ENCODE measurements at regions not wholly inside any gene's neighbourhood (a gene's known extent, or its start where the extent isn't known, plus 50 kb on each side); places are given as distances from the start of the nearest gene placed in this dataset.
"Not testable (repeated sequence)": the region's sequence is repeated elsewhere in the genome, so short reads cannot be mapped to it uniquely, and the experiment has no call there.

- H3K4me3 ChIP-seq (ENCODE audit: low read depth, low read length): no peak overlapping the region
Observed at GRCh38 chr3:21979706-21980105, 228.7 kb upstream of the ZNF385D start.

- H3K4me3 ChIP-seq (ENCODE audit: low read depth, low read length): no peak overlapping the region
Observed at GRCh38 chr3:21989341-21990042, 238.5 kb upstream of the ZNF385D start.

- H3K4me3 ChIP-seq (ENCODE audit: low read depth, low read length): no peak overlapping the region
Observed at GRCh38 chr3:21991061-21991460, 240.1 kb upstream of the ZNF385D start.

GRCh38 chr3:21995079-21995607 lies 244.1 kb upstream of the ZNF385D start:
- no peak overlapping the region for H3K4me3 ChIP-seq (ENCODE audit: low read depth, low read length)

DNA sequence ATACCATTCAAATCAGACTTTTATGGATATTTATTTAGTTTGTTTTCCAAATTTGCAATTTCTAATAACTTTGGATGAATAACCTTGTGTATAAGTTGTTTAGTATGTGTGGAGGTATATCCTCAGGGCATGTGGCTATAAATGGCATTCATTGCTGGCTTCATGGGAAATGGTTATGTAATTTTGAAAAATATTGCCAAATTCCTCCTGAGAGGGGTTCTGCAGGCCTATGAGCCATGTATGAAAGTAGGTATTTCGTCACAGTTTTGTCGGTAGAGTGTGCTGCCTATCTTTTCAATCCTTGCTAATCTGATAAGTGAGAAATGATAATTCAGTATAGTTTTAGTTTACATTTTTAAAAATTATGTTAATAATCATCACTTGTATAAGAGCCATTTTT lies 256.4 kb upstream of the ZNF385D start:
- no peak overlapping the region for H3K4me3 ChIP-seq (ENCODE audit: low read depth, low read length)

DNA sequence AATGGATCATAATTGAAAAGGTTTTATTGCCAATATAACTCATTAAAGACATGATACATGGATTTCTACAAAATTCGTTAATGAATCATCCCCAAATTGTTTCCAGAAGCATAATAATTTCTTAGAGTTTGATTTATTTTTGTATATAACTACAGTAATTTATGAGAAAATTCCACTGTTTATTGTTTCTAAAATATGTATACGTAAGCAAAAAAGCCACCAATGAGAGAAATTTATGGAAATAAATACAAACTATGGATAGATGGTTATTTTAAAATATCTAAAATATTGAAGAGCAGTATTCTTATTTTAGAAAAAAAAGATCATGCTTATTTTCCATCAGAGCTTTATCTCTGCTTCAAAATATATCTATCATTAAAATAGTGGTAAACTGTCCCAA lies 260.0 kb upstream of the ZNF385D start:
- H3K4me3 ChIP-seq (ENCODE audit: low read depth, low read length): no peak overlapping the region

DNA sequence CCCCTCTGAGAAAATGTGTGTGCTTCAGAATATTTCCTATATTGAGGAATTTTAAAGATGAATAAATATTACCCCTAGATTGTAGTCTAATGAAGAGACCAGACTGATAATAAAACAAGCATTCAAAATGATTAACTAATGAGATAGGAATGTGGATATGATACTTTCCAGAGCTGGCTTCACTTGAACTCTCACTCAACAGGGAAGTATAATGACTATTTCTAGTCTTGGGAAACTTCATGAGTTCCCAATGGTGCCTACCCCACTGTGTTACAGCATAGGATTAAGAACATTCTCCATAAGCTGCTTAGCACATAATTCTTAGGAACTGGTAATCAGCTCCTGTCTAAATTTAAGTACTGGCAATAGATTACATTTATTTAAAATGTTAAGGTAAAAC lies 261.5 kb upstream of the ZNF385D start:
- H3K4me3 ChIP-seq (ENCODE audit: low read depth, low read length): no peak overlapping the region

DNA sequence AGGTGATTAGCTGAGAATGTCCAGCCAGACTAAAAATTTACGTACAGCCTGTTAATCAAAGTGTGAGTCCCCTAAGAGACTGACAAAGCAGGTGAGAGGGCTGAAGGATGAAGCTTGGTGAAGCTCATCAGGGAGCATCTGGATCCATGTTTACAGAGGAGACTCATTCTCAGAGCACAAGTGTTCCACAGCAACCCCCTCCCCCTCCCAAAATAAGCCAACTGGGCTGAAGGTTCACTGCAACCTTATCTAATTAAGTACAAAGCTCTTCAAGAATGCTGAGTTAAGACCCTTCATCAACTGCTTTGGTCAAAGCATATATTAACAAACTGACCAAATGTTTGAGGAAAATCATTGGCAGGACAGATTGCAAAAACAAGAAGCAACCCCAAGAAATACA lies 262.6 kb upstream of the ZNF385D start:
- no peak overlapping the region for H3K4me3 ChIP-seq (ENCODE audit: low read depth, low read length)

- H3K4me3 ChIP-seq (ENCODE audit: low read depth, low read length): no peak overlapping the region
Observed at GRCh38 chr3:22016197-22016596, 265.2 kb upstream of the ZNF385D start.

DNA sequence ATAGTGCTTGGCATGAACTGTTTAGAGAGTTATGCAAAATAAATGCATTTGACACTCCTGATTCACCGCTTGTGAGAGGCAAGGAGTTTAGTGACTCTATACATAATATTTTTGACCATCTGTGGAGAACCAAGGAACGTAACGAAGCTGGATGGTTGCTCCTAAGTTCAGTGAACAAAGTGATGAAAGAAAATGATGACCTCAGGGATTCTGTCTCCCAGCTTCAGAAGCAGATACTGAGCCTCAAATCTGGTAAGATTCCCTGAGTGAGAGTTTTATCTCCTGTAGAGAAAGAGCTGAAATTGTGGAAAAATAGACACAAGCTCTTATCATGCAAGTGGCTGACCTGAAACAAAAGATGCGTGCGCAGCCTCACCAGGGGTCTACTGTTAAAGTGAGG lies 273.6 kb upstream of the ZNF385D start:
- not testable (repeated sequence) for H3K4me3 ChIP-seq (ENCODE audit: low read depth, low read length)

DNA sequence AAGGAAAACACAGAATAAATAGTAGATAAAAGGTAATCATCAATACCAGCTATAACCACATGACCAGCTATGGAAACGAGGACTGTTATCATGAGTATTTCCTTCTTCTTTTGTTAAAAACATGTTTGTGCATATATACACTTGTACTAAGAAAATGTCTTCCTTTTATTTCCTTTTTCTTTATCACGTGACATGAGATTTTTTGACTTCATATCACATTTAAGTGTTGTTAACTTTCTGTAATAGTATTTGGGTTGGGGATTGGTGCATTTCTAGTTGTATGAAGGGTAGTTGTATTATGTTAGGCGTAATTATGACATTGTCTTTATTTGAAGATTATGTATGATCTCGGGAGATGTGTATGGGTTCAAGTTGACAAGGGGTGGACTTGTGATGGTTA lies 278.5 kb upstream of the ZNF385D start:
- no peak overlapping the region for H3K4me3 ChIP-seq (ENCODE audit: low read depth, low read length)

DNA sequence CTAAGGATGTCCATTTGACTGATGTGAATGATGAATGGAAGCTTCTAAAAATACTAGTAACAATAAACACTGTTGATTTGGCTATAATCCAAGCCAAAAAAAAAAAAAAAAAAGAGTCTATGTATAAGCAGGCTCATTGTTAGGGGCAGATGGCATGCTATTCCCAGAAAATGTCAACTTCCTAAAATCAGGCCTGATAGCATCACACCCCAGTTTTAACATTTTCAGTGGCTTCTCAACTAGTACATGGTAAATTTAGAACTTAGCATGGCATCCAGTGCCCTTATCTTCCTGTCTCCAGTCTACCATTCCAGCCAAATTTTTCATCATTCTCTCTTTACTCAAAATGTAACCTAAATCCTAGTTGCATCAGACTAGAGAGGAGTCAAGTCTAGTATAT lies 288.2 kb upstream of the ZNF385D start:
- no peak overlapping the region for H3K4me3 ChIP-seq (ENCODE audit: low read depth, low read length)

GRCh38 chr3:22040150-22040549 lies 289.1 kb upstream of the ZNF385D start:
- no peak overlapping the region for H3K4me3 ChIP-seq (ENCODE audit: low read depth, low read length)

- no peak overlapping the region for H3K4me3 ChIP-seq (ENCODE audit: low read depth, low read length)
Observed at GRCh38 chr3:22045882-22046281, 294.9 kb upstream of the ZNF385D start.

- H3K4me3 ChIP-seq (ENCODE audit: low read depth, low read length): no peak overlapping the region
Observed at GRCh38 chr3:22063500-22063899, 312.5 kb upstream of the ZNF385D start.

GRCh38 chr3:22068619-22069018 lies 317.6 kb upstream of the ZNF385D start:
- no peak overlapping the region for H3K4me3 ChIP-seq (ENCODE audit: low read depth, low read length)

DNA sequence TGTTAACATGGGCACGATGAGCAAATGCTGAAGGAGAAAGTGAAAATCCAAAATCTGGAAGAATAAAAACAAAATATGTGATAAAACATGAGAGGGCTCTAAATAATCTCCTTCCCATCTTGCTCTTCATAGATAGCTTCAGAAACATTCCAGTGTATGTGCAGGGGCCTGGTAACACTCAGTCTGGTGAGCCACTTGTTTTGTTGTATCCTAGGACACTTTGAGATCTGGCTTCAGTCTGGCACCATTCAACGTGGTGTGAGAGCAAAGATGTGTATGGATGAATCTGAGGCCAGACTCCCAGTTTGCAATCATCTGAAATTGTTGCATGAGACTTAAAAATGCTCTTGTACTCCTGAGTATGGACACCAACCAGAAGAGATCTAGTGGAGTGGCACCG lies 337.2 kb upstream of the ZNF385D start:
- H3K4me3 ChIP-seq (ENCODE audit: low read depth, low read length): no peak overlapping the region

- H3K4me3 ChIP-seq (ENCODE audit: low read depth, low read length): no peak overlapping the region
Observed at GRCh38 chr3:22089284-22089683, 338.3 kb upstream of the ZNF385D start.

- no peak overlapping the region for H3K4me3 ChIP-seq (ENCODE audit: low read depth, low read length)
Observed at GRCh38 chr3:22091329-22091728, 340.3 kb upstream of the ZNF385D start.

GRCh38 chr3:22098021-22098420 lies 347.0 kb upstream of the ZNF385D start:
- no peak overlapping the region for H3K4me3 ChIP-seq (ENCODE audit: low read depth, low read length)

GRCh38 chr3:22101351-22101750 lies 350.3 kb upstream of the ZNF385D start:
- no peak overlapping the region for H3K4me3 ChIP-seq (ENCODE audit: low read depth, low read length)

DNA sequence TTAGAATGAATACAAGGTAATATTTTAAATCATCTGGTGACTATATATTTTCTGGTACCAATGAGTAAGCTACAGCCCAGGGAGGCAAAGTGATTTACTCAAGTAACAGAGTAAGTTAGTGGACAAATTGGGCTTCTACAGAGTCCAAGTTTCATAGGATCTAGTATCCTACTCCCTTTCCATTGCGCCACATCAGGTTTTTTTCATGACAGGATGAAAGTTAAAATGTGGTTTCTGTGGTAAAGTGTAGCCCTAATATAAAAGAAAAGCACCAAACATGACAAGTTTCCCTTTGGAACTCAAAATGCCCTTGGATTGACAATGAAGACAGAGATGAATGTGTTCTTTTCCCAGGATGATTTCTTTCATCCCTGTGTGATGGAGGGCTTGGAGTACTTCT lies 350.8 kb upstream of the ZNF385D start:
- H3K4me3 ChIP-seq (ENCODE audit: low read depth, low read length): no peak overlapping the region

- no peak overlapping the region for H3K4me3 ChIP-seq (ENCODE audit: low read depth, low read length)
Observed at GRCh38 chr3:22103423-22103822, 352.4 kb upstream of the ZNF385D start.

Data from iPS-11a (cell line).